ENCODE measurements at regions not wholly inside any gene's neighbourhood (a gene's known extent, or its start where the extent isn't known, plus 50 kb on each side); places are given as distances from the start of the nearest gene placed in this dataset.

DNA sequence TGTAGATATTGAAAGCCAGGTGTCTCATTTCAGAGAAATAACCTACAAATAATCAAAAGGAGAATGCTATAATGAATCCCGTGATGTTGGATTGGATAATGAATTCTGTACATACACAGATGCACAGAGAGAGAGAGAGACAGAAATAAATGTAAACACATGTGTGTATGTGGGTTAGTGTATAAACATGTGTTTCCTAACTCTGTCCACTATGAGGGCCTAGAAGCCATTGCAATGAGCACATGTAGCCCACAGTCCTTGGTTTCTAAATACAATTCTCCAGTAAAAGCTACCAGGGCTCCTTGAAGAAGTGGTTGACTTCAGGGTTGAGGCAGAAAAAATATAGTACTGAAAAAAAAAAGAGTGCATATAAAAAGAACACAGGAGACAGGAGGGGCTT, 109.5 kb downstream of the INHBB start:
- no peak for DNase-seq (ENCODE audit: low read depth in 2 of 2)

DNA sequence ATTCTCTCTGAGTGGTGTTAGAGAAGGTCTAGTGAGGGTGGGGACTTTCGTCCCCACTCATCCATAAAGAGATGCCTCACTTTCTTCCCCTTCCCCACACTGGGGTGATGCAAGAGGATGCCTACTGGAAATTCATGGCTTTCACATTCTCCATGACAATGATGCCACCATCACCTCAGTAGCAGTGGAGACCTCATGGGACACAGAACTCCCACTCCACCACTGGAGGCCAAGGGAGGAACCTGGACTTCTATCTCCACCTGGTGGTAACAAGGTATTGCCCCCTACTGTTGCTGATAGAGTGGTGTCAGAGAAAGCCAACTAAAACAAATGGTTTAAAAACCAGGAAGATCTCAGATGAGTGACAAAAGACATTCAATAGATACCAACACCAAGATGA, 110.9 kb downstream of the INHBB start:
- DNase-seq (ENCODE audit: low read depth in 2 of 2): no peak

DNA sequence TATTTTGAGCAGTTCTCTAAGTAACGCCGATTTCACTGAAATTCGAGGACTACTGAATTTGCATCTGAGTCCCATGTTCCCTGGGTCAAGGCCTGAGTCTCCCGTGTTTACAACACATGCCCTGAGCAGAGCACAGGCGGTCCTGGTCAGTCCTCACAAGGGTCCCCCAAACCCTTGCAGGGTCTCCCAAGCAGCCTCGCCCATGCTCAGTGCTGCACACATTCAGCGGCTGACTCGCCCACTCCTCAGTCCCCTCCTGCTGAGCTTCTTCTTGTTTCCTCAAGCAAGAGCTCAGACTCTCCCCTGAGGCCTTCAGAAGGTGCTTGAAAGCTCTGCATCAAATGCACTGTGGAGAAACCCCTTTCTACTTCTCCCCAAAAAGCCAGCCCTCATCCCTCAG, 114.6 kb downstream of the INHBB start:
- DNase-seq (ENCODE audit: low read depth in 2 of 2): no peak

DNA sequence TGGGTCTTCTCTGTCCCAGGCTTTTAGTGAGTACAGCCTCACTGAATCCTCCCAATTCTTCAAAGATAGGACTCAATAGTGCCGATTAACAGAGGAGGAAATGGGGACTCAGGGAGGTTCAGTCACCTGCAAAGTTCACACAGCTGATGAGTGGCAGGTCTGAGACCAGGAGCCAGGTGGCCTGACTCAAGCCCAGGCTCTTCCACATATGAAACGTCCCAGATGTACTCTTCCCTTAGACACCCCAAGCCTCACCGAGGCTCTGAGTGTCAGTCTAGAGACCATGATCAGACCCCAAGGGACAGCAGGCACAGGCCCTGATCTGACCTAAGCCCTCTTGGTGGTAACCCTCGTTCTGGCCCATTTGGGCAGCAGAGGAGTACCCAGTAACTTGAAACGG, 115.2 kb downstream of the INHBB start:
- no peak for DNase-seq (ENCODE audit: low read depth in 2 of 2)

DNA sequence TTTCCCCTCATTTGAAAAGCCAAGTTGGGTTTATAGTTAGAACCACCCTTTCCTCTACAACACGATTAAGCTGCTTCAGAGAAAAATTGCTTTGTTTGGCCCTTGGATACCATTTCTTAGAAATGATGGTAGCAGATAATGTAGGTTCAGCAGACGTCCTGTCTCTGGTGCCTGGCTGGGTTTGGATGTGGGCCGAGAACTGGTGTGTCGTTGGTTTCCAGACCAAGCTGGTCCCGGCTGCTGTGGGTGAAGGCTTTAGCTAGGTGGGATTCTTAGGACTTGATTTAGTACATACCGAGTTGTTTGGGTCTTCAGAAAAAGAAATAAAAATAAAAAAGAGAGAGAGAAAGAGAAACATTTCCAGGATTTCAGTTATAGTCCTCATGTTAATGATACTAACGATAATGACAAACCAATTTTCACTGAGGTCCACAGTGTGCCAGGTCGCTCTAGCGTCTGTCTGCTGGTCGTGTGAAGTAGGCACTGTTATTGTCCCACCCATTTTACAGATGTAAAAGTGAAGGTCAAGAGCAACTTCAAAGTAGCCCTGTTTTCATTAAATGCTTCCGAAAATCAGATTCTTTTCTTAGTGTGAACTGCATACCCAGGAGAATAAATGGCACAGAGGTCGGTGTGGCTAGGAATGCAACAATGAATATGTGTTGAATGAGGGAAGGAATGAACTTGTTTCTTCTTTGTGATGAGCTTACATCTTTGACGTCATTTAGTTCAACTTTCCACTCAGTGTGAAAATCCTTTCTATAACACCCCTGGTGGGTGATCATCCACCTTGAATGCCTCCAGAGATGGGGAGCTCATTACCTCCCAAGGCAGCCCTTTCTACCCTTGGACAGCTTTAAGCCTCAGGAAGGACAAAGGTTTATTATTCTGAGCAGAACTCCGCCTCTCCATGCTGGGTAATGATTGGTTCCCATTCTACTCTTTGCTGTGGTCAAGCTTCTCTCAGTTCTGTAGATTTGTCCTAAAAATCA, 115.9 kb downstream of the INHBB start:
- no peak for DNase-seq (ENCODE audit: low read depth in 2 of 2)

DNA sequence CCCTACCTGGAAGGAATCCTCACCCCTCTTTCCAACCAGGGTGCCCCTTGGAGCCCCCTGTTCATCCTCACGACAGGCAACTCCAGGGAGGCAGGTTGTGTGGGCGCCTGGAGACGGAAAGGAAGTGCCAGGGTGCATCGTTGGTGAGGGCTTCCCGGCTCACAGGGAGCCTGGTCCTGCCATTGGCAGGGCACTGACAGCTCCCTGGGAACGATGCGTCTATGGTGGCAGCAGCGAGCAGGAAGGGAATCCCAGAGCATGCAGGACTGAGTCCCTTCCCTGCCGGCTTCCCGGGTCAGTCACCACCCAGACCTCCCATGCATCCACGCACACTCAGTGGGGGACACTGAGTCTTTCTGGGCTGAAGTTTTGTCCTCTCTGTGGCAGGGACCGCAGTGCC, 117.6 kb downstream of the INHBB start:
- DNase-seq (ENCODE audit: low read depth in 2 of 2): no peak

DNA sequence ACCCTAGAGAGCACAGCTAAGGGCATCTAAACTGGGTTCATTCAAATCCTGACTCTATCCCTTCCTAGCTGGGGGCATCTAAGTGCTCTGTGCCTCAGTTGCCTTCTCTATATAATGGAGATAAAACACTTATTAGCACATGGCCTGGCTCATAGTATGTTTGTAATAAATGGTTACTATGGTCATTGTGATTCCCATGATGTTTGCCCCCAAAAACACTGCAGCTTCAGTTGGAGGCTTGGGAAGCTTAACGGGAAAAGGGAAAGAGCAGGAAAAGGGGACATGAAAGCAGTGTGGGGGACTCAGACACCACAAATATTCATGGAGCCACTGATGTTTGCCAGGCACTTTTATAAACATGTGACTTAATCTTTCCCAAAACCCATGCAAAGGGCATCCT, 118.1 kb downstream of the INHBB start:
- DNase-seq (ENCODE audit: low read depth in 2 of 2): no peak

DNA sequence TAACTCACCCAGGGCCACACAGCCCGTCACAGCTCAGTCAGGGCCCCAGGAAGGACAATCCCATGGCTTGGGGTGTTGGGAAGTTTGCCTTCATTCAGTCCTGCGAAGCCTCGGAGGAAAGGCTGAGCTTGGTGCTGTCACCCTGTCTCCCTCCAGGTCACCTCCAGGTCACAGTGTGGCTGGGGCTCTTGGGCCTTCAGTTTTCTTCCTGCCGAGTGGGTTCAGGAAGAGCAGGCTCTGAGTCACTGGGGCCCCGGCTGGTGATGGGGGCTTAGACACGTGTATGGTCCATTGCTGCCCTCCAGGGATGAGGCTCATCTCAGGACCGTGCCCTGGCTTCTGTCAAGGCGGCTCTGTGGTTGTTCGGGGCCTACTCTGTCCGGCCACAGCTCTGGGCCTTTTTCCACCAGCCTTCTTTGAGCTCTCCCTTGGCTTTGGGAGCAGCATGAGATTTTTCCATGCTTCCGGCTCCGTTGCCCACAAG, 118.6 kb downstream of the INHBB start:
- no peak for DNase-seq (ENCODE audit: low read depth in 2 of 2)

DNA sequence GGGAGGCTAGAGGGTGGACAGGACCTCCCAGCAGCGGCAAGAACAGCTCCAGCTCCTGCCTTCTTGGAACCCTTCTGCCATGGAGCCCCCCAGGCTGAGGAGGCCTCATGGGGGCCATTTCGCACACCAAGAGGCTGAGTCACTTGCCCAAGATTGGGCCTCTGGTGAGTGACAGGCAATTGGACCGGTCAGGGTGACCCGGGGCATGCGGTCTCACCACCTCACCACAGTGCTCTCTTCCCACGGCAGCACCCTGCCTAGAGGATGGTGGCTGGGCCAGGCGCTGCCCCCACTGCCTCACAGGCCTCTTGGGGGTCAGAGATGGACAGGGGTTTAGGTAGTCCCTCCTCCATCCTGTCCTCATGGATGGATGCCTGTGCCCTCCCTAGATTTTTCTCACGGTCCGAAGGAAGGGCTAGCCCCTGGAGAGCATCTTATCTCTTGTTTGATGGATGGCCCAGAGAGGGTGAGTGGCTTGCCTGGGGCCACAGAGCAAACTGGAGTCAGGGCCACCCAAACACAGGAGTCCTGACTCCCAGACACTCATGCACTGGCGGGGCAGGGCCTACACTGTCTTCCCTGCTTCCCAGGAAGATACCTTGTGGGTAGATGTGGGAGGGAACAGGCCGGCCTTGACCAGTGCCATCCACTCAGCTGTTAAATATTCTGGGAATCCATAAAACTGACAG, 119.2 kb downstream of the INHBB start:
- DNase-seq (ENCODE audit: low read depth in 2 of 2): no peak

DNA sequence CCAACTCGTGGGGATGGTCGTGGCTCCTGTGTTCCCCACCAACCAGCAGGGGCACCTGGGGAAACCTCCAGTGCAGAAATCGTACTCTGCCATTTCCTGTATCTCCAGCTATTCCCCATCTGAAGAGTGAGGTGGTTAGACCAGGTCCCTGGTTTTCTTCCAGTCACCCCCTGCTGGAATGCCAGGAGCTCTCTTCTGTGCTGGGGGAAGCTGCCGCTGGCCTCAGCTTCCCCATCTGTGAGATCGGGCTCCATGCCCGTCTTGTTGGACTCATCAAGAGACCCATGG, 119.7 kb downstream of the INHBB start:
- DNase-seq (ENCODE audit: low read depth in 2 of 2): no peak

DNA sequence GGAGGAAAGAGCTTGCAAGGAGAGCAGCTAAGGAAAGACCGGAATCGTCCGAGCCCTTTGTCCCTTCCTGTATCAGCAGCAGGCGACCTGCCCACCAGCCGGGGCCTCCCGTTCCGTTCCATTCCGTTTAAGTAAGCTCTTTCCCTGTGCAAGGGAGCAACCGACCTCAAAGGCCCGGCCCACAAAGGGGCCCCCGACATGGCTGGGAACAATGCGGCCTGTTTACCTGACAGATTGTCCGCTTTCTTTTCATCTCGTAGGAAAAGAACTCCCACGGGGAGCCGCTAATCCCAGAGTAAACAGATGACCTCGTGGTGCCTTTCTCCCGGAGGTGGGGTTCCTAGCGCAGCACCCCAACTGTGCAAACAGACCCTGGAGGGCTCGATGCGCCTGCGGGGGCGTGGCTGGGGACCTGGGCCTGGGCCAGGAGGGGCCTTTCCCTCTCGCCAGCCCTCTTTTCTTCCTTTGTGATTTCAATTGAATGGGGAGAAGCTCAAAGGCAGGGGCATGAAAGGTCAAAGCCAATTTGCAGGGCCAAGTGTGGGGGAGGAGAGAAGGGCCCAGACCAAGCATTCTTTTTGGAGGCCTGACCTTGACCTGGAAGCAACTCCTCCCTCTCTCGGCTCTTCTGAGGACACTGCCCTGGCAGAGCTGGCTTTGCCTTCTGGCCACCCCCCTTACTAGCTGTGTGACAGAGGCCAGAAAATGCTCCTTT, 120.2 kb downstream of the INHBB start:
- no peak for DNase-seq (ENCODE audit: low read depth in 2 of 2)

DNA sequence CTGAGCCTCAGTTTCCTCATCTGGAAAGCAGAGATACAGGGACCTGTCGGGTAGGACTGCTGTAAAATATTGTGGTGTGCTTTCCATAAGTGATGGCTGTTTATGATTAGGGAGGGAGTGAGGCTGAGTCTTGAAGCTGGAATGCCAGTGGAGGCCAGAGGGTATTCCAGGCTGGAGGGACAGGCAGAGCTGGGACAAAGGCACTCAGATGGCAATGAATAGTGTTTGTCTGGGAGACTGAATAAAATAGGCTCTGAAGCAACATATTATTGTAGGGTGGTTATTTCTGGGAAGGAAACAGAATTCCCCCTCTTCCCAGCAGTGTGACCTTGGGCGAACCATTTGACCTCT, 120.7 kb downstream of the INHBB start:
- no peak for DNase-seq (ENCODE audit: low read depth in 2 of 2)

DNA sequence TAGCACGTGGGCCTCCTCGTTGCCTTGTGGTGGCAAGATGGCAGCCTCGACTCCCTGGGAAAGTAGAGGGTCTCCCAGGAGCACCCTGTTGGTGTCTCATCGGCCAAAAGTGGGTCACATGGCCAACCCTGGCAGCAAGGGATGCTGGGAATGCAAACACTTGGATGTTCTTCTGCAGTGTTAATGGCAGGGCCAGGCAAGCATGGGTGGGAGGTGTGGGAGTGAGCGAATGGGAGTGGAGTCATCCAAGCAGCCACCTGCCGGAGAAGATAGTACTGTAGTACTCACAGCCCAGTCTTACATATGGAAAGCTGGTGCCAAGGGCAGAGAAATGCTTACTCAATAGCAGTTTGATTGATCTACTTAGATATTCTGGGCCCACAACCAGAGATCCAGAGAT, 122.2 kb downstream of the INHBB start:
- DNase-seq (ENCODE audit: low read depth in 2 of 2): no peak

DNA sequence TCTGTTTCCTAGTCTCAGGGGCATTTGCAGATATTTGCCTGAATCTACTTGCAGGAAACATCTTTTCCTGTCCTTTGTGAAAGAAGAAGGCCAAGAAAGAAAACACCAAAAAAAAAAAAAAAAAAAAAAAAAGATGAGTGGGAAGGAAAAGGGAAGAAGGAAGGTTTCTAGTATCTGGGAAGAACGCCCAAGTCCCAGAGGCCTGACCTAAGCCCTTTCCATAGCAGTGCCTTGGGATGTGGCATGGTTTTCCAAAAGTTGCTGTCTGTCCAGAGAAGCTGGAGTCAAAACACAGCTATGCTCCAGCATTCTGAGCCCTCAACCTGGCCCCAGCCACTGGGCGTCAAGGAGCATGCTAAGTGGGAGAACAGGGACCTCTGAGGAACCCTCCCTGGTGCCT, 123.5 kb downstream of the INHBB start:
- DNase-seq (ENCODE audit: low read depth in 2 of 2): no peak

DNA sequence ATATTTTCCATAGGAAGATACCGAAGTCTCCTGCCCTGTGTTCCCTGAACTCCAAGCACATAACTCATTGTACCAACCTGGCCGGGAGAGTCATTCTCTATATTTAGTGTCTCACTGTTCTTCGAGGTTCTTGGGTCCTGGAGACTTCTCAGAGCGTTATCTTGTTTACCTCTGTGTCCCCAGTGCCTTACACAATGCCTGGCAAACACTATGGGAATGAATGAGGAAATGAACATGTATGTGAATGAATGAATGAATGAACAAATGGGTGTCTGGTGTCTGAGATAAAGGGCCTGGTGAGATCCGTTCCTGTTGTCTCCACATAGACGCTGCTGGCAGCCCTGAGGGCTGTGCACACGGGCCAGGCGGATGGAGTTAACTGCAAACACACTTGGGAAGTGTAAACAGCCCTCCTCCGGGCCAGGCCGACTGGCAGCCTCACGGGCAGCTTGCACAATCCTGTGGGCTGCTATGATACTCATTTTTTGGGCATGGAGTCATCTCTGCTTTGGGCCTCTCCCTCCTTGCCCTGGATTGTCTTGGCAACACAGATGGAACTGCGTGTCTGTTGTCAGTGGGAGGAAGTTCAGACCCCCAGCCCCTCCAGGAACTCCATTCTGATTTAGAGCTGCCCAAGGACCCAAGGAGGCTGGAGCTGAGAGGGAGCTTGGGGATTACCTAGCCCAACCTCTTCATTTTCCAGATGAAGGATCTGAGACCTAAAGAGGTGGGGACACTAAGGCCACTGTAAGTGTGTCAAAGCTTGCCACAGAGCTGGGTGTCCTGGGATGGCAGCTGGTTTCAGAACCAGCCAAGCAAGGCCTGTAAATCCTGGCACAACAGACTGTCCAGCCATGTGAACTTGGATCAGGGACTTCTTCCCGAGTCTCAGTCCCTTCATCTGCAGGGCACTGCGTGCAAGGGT, 124.4 kb downstream of the INHBB start:
- no peak for DNase-seq (ENCODE audit: low read depth in 2 of 2)

DNA sequence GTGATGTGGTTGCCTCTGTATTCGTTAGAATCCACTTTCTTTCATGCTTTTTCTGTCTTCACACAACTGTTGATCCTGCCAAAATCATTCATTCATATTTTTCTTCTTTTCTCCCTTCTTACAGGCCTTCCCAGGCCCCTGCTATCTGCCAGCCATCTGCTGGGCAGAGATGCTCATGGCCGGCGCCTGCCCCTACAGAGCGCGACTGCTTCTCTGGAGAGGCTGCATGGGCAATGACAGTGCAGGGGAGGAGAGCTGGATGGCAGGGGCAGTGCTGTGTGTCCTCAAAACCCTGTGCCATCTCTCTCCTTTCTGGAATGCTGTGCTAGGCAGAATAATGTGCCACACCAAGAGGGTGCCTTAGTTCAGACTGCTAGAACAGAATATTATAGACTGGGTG, 125.2 kb downstream of the INHBB start:
- DNase-seq (ENCODE audit: low read depth in 2 of 2): no peak

DNA sequence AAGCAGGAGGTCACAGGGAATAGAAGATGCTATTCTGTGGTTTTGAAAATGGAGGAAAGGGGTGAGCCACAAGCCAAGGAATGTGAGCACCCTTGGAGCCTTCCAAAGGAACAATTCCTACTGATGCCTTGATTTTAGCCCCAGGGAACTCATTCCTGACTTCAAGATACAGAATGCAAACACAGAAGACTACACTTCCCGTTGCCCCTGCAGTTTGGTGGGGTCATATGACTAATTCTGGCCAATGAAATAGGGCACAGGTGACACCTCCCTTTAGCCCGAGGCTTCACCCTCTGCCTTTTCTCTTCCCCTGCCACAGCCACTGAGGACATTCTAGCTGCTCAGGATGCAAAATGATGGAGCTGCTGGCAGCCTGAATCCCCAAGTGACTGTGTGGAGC, 126.1 kb downstream of the INHBB start:
- no peak for DNase-seq (ENCODE audit: low read depth in 2 of 2)

DNA sequence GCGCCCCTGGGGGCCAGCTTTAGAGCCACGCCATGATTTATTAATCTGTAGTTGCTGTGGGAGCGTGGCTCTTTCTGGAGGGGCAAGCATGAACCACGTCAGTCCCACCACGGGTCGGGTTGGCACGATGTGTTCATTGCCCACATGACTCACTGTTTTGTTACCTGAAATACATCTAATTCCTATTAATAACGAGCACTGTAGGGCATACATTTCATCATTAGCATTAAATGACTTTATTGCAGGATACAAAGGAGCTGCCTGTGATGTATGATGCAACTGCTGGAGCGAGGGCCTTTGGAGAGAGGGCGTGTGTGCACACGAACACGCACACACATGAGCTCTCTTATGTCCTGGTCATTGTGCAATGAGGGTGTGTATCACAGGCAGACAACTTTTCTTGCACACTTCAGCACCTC, 127.0 kb downstream of the INHBB start:
- DNase-seq (ENCODE audit: low read depth in 2 of 2): no peak

DNA sequence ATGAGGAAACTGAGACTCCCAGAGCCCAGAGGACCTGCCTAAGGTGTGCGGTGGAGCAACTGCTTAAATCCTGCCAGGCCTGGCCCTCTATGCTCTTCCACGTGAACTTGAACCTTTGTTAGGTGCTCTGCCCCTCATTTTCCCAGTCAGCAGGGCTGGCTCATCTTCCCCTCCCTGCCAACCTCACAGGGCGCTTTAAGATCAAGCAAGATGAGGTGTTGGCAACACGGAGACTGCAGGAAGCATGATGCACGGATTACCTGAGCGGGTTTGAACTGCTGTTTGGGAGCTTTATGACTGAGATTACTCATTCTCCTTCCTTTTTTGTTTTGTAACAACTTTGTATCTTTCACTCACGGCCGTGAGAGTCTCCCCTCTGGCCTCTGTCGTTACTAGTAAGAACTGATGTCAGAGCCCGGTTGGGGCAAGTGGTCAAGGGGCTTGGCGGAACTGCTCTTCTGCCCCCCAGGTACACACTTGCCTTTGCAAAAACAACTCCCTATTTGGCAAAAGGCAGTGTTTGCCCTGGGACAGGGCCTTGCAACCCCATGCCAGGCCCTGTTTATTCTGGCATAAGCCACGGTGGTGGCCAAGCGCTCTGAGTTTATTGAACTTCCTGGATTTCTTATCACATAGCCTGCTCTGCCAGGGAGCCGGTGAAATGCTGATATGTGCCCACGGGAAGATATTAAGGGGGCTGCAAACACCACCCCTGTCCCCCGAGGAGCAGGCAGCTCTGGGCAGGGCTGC, 127.8 kb downstream of the INHBB start:
- DNase-seq (ENCODE audit: low read depth in 2 of 2): no peak

DNA sequence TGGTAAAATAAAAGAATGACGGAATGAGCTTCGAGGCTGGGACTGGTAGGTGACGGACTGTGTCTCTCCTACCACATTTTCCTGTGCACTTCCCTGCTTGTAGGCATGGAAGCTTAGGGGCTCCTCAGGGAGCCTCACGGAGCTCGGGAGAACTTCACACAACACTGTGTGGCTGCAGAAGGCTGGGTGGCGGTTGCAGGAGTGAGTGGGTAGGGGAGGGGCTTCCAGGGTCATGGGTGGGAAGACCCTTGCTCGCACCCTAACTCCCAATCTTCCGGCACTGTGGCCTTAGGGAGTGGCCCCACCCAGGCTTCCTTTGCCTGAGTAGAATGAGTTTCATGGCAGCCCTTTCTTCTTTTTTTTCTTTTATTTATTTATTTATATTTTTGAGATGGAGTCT, 128.6 kb downstream of the INHBB start:
- DNase-seq (ENCODE audit: low read depth in 2 of 2): no peak

DNA sequence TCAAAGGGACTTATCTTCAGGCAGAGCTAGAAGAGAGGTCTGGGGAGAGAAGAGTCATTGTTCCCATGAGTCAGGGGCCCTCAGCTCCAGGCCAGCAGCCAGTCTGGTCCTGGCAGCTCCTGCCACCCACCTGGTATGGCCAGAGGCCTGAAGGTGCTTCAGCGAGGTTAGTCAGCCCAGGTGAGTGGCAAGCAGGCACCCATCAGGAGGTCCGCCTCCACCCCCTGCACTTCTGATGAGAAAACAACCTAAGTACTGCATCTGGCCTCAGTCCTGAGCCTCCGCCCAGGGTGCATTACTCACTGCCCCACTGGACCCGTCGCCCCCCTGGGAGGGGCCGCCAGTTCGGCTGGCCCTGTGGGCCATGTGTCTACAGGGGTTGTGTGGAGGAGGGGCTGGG, 130.2 kb downstream of the INHBB start:
- no peak for DNase-seq (ENCODE audit: low read depth in 2 of 2)

All from stimulated activated CD4-positive, alpha-beta T cell treated with anti-CD3 and anti-CD28 coated beads, Interleukin-1b, Interleukin-23, amount 100 ng/mL, for 4 hours (primary cell).